Liver (tissue), 3 donors: ENCODE measurements at regions not wholly inside any gene's neighbourhood (a gene's known extent, or its start where the extent isn't known, plus 50 kb on each side); places are given as distances from the start of the nearest gene placed in this dataset.
"Not testable (repeated sequence)": the region's sequence is repeated elsewhere in the genome, so short reads cannot be mapped to it uniquely, and the experiment has no call there.

Source experiments
- CTCF ChIP-seq: fragments of 150-350 bp; IDR thresholded peaks from 2 replicates; pipeline ENCODE4 v1.5.1; 2017; ENCODE audit warnings: improper control_type of control experiment, low read depth, low read length; ENCODE audit not compliant: missing input control
- JUND ChIP-seq, 2 donors: IDR thresholded peaks; 2 replicates each; pipeline ENCODE4 v1.6.1; 2016; ENCODE audit warnings: antibody characterized with exemption in 2 of 2
- RAD21 ChIP-seq, 2 donors: IDR thresholded peaks; 2 replicates each; pipeline ENCODE4 v1.6.1; 2016; ENCODE audit warnings: antibody characterized with exemption in 2 of 2, mild to moderate bottlenecking in 2 of 2
- TAF1 ChIP-seq: conservative IDR thresholded peaks from 2 replicates; pipeline ENCODE4 v1.6.1; 2016; ENCODE audit warnings: antibody characterized with exemption, mild to moderate bottlenecking
- YY1 ChIP-seq: IDR thresholded peaks from 2 replicates; pipeline ENCODE4 v1.6.1; 2016; ENCODE audit warnings: antibody characterized with exemption, mild to moderate bottlenecking
- TF ChIP-seq, protein P1 (sequence below): IDR thresholded peaks from 2 replicates; pipeline ENCODE4 v1.6.1; 2016; ENCODE audit warnings: antibody characterized with exemption
- TF ChIP-seq, protein P2 (sequence below): IDR thresholded peaks from 2 replicates; pipeline ENCODE4 v1.6.1; 2016; ENCODE audit warnings: antibody characterized with exemption
- donor health status: healthy.
- donor health status: healthy.

DNA sequence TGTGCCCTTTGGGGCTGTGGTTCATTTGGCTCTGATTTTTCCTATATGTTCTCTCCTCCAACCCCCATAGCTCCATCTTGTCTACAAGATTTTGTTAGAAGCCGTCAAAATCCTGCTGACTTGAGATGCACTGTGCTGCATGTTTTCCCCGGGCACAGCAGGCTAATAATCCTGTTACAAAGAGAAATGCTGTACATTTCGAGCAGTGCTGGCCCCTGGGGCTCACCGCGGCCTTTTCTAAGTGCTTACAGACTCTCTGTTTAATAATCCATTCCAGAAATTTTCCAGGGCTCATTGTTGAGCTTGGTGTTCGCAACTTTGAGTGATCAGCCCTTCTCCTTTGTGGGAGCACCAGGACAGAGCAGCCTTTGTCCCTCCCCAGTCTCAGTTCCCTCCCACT, 158.6 kb downstream of the OR4F15 start:
- not testable (repeated sequence) for TF ChIP-seq TAF1; CTCF; RAD21 (IDR thresholded peaks at IDR 0.05); JUND (IDR thresholded peaks at IDR 0.05); YY1
- TF ChIP-seq, protein P1, sequence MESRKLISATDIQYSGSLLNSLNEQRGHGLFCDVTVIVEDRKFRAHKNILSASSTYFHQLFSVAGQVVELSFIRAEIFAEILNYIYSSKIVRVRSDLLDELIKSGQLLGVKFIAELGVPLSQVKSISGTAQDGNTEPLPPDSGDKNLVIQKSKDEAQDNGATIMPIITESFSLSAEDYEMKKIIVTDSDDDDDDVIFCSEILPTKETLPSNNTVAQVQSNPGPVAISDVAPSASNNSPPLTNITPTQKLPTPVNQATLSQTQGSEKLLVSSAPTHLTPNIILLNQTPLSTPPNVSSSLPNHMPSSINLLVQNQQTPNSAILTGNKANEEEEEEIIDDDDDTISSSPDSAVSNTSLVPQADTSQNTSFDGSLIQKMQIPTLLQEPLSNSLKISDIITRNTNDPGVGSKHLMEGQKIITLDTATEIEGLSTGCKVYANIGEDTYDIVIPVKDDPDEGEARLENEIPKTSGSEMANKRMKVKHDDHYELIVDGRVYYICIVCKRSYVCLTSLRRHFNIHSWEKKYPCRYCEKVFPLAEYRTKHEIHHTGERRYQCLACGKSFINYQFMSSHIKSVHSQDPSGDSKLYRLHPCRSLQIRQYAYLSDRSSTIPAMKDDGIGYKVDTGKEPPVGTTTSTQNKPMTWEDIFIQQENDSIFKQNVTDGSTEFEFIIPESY, result not testable (repeated sequence)
- TF ChIP-seq, protein P2, sequence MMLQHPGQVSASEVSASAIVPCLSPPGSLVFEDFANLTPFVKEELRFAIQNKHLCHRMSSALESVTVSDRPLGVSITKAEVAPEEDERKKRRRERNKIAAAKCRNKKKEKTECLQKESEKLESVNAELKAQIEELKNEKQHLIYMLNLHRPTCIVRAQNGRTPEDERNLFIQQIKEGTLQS, result not testable (repeated sequence)
